HepG2 (cell line): ENCODE measurements at regions not wholly inside any gene's neighbourhood (a gene's known extent, or its start where the extent isn't known, plus 50 kb on each side); places are given as distances from the start of the nearest gene placed in this dataset.

ENCODE experiments used
- ATAC-seq: fragments of 200-7000 bp; cut with Tn5 transposase; 3 replicates; pipeline ENCODE4 v1.9.1; 2020; ENCODE audit warnings: mild to moderate bottlenecking, moderate library complexity
- BruUV-seq: library from RNA; stranded (reverse); fragments of 400-500 nt; replicated peaks from 2 replicates; lab custom pipeline; 2021; lab: Mats Ljungman, UMichigan
- CTCF ChIA-PET: fragments of 300-600 bp; formaldehyde crosslinking; extraction: SDS; loops from one replicate; lab custom pipeline; 2021; ENCODE audit warnings: low total read pairs, inconsistent platforms, low intra/inter-chr PET ratio; lab: Yijun Ruan, JAX
- POLR2A ChIA-PET: fragments of 350-600 bp; sonication (Branson Sonifier 250); formaldehyde crosslinking; loops from one replicate; lab custom pipeline; 2020; ENCODE audit warnings: antibody characterized with exemption, inconsistent platforms; lab: Yijun Ruan, JAX
- DNase-seq: peaks from one replicate; pipeline ENCODE4 v3.0.0-alpha.2; 2015; ENCODE audit warnings: low spot score
- FAIRE-seq: peaks from 3 replicates; lab custom pipeline; 2011; peaks lifted over from hg19 to GRCh38; lab: Jason Lieb, UNC
- H2AFZ ChIP-seq: one replicate; pipeline ENCODE4 v1.6.1; 2011; ENCODE audit warnings: low read length, inconsistent platforms
- H3K27ac ChIP-seq: fragments of 300-600 bp; 3 replicates; pipeline ENCODE4 v1.8.0; 2011; ENCODE audit warnings: mixed run types, mild to moderate bottlenecking, mixed read lengths, low read length, inconsistent platforms; ENCODE audit not compliant: insufficient read depth; ENCODE audit errors: extremely low read length
- H3K27me3 ChIP-seq, 2 experiments: fragments of 200-600 bp in 1 of 2; 2 replicates in 1 of 2; 3 replicates in 1 of 2; pipeline versions ENCODE4 v1.6.0 to v1.8.0; 2011; ENCODE audit warnings: low read length in 2 of 2, mild to moderate bottlenecking in 2 of 2, moderate library complexity in 2 of 2, inconsistent platforms in 1 of 2; ENCODE audit not compliant: insufficient read depth in 2 of 2, control insufficient read depth in 1 of 2
- H3K36me3 ChIP-seq, 2 experiments: fragments of 200-600 bp in 1 of 2; replicated peaks in 1 of 2; 2 replicates in 1 of 2; 3 replicates in 1 of 2; pipeline versions ENCODE4 v1.5.1 to v1.8.0; 2011; ENCODE audit warnings: low read length in 2 of 2, inconsistent platforms in 1 of 2; ENCODE audit not compliant: insufficient read depth in 2 of 2, control insufficient read depth in 1 of 2
- H3K4me1 ChIP-seq: 2 replicates; pipeline ENCODE4 v1.5.1; 2012; ENCODE audit warnings: low read length, inconsistent platforms; ENCODE audit not compliant: insufficient read depth
- H3K4me2 ChIP-seq: 2 replicates; pipeline ENCODE4 v1.6.0; 2011; ENCODE audit warnings: low read depth, low read length, inconsistent platforms
- H3K4me3 ChIP-seq, 3 experiments: fragments of 200-600 bp in 1 of 3; sonication (generic), shearing (Covaris generic) in 1 of 3; replicated peaks in 1 of 3; 2 replicates each; pipeline ENCODE4 v1.5.1; 2011 to 2016; ENCODE audit warnings: low read length in 3 of 3, inconsistent platforms in 2 of 3, low read depth in 2 of 3, mild to moderate bottlenecking in 2 of 3, control low read depth in 1 of 3, mixed read lengths in 1 of 3; ENCODE audit not compliant: insufficient read depth in 1 of 3
- H3K79me2 ChIP-seq: one replicate; pipeline ENCODE4 v1.6.1; 2011; ENCODE audit warnings: low read length, inconsistent platforms; ENCODE audit not compliant: insufficient read depth
- H3K9ac ChIP-seq: 2 replicates; pipeline ENCODE4 v1.6.0; 2011; ENCODE audit warnings: mild to moderate bottlenecking, low read depth, low read length, inconsistent platforms; ENCODE audit not compliant: insufficient read depth
- H3K9me3 ChIP-seq: 2 replicates; pipeline ENCODE4 v1.5.1; 2012; ENCODE audit warnings: mild to moderate bottlenecking, low read length
- H4K20me1 ChIP-seq: 2 replicates; pipeline ENCODE4 v1.6.0; 2011; ENCODE audit warnings: inconsistent platforms, mild to moderate bottlenecking, low read length, moderate library complexity; ENCODE audit not compliant: insufficient read depth
- MAF1 ChIP-seq: sonication (generic); formaldehyde crosslinking; IDR thresholded peaks from 2 replicates; pipeline ENCODE4 v1.5.0; 2020; ENCODE audit warnings: missing genetic modification reagents, borderline replicate concordance
- PITX1 ChIP-seq: sonication (generic); formaldehyde crosslinking; IDR thresholded peaks from 2 replicates; pipeline ENCODE4 v1.5.1; 2020; ENCODE audit warnings: mild to moderate bottlenecking, missing genetic modification reagents
- SKI ChIP-seq: fragments of 450-650 bp; IDR thresholded peaks from one replicate; pipeline ENCODE4 v1.6.1; 2018; ENCODE audit warnings: mild to moderate bottlenecking; ENCODE audit not compliant: partially characterized antibody
- ZNF230 ChIP-seq: sonication (generic); formaldehyde crosslinking; IDR thresholded peaks from 2 replicates; pipeline ENCODE4 v1.4.0; 2020; ENCODE audit warnings: mild to moderate bottlenecking, missing genetic modification reagents
- ZNF333 ChIP-seq: sonication (generic); formaldehyde crosslinking; IDR thresholded peaks from 2 replicates; pipeline ENCODE4 v1.4.0; 2020; ENCODE audit warnings: mild to moderate bottlenecking, missing genetic modification reagents, borderline replicate concordance
- ZNF780A ChIP-seq: sonication (generic); formaldehyde crosslinking; IDR thresholded peaks from 2 replicates; pipeline ENCODE4 v1.8.0; 2022; ENCODE audit warnings: mild to moderate bottlenecking, missing genetic modification reagents, moderate library complexity
- ZSCAN31 ChIP-seq: sonication (generic); formaldehyde crosslinking; IDR thresholded peaks from 2 replicates; pipeline ENCODE4 v1.5.0; 2020; ENCODE audit warnings: low read depth, mild to moderate bottlenecking, missing genetic modification reagents
- WGBS: methylation state at CpG from one replicate; pipeline ENCODE4 v1.1.6; 2017; ENCODE audit warnings: low lambda C conversion rate; 5-methylcytosine and 5-hydroxymethylcytosine counted together
- in situ Hi-C: cut with HindIII; loops from 2 replicates; pipeline ENCODE4 v1.10.0; 2017; ENCODE audit warnings: low pct_unique_long_range_greater_than_20kb; ENCODE audit not compliant: extremely low pct_ligation_motif_present
- intact Hi-C: fragments of 100-400 bp; cut with micrococcal nuclease; formaldehyde crosslinking; loops from one replicate; pipeline ENCODE4 v1.10.0; 2022; ENCODE audit not compliant: unreplicated experiment
- TF ChIP-seq, protein P1 (sequence below): sonication (generic); formaldehyde crosslinking; IDR thresholded peaks from 2 replicates; pipeline ENCODE4 v1.4.0; 2020; ENCODE audit warnings: missing genetic modification reagents, borderline replicate concordance

- H3K4me3 ChIP-seq, result no peak overlapping the region
- TF ChIP-seq ZNF780A (CRISPR knock-in tag), result no peak
- no peak for TF ChIP-seq SKI
- no peak for TF ChIP-seq ZSCAN31 (CRISPR knock-in tag)
- no peak for TF ChIP-seq PITX1 (CRISPR knock-in tag)
- TF ChIP-seq ZNF230 (CRISPR knock-in tag), result no peak
- TF ChIP-seq, protein P1, sequence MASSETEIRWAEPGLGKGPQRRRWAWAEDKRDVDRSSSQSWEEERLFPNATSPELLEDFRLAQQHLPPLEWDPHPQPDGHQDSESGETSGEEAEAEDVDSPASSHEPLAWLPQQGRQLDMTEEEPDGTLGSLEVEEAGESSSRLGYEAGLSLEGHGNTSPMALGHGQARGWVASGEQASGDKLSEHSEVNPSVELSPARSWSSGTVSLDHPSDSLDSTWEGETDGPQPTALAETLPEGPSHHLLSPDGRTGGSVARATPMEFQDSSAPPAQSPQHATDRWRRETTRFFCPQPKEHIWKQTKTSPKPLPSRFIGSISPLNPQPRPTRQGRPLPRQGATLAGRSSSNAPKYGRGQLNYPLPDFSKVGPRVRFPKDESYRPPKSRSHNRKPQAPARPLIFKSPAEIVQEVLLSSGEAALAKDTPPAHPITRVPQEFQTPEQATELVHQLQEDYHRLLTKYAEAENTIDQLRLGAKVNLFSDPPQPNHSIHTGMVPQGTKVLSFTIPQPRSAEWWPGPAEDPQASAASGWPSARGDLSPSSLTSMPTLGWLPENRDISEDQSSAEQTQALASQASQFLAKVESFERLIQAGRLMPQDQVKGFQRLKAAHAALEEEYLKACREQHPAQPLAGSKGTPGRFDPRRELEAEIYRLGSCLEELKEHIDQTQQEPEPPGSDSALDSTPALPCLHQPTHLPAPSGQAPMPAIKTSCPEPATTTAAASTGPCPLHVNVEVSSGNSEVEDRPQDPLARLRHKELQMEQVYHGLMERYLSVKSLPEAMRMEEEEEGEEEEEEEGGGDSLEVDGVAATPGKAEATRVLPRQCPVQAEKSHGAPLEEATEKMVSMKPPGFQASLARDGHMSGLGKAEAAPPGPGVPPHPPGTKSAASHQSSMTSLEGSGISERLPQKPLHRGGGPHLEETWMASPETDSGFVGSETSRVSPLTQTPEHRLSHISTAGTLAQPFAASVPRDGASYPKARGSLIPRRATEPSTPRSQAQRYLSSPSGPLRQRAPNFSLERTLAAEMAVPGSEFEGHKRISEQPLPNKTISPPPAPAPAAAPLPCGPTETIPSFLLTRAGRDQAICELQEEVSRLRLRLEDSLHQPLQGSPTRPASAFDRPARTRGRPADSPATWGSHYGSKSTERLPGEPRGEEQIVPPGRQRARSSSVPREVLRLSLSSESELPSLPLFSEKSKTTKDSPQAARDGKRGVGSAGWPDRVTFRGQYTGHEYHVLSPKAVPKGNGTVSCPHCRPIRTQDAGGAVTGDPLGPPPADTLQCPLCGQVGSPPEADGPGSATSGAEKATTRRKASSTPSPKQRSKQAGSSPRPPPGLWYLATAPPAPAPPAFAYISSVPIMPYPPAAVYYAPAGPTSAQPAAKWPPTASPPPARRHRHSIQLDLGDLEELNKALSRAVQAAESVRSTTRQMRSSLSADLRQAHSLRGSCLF (CRISPR knock-in tag), result no peak
- TF ChIP-seq MAF1, result no peak
- no peak for TF ChIP-seq ZNF333 (CRISPR knock-in tag)
- POLR2A ChIA-PET, result no interaction called here
- H3K27ac ChIP-seq, result no peak overlapping the region
- no TSS peak for BruUV-seq
- in situ Hi-C loops, result no loop called here
- peaks cover 4% of the 10 kb centered on the region; the same call in 1 of the 2 replicates for H3K4me1 ChIP-seq
- no peaks in the 10 kb centered on the region for H3K79me2 ChIP-seq
- ATAC-seq (no peak), FAIRE-seq (no peak), DNase-seq (no peak)
- H2AFZ ChIP-seq, result no peak overlapping the region
- 28% methylated on average over 2 of the region's 2 CpGs for WGBS
- H3K36me3 ChIP-seq, result no peaks in the 10 kb centered on the region
- no peaks in the 10 kb centered on the region for H3K9me3 ChIP-seq
- CTCF ChIA-PET, result no interaction called here
- intact Hi-C loops, result no loop called here
- H3K27me3 ChIP-seq, result no peaks in the 10 kb centered on the region; a peak in 1 of 5 replicates
- no peaks in the 10 kb centered on the region for H4K20me1 ChIP-seq
- H3K9ac ChIP-seq, result no peak overlapping the region
- H3K4me2 ChIP-seq, result no peak overlapping the region
Observed at GRCh38 chr5:86875539-86875938, 257.8 kb downstream of the COX7C start.
